Activated CD4-positive, alpha-beta T cell treated with anti-CD3 and anti-CD28 coated beads, Interleukin-2, amount 50 U/mL, for 4 hours (primary cell): ENCODE measurements at regions not wholly inside any gene's neighbourhood (a gene's known extent, or its start where the extent isn't known, plus 50 kb on each side); places are given as distances from the start of the nearest gene placed in this dataset.
A peak's percentile ranks its signal among the peaks of the same experiment; 100 is the strongest.

Experiments
- DNase-seq, 2 experiments: peaks; one replicate each; pipeline ENCODE4 v3.0.0-alpha.2; 2020

DNA sequence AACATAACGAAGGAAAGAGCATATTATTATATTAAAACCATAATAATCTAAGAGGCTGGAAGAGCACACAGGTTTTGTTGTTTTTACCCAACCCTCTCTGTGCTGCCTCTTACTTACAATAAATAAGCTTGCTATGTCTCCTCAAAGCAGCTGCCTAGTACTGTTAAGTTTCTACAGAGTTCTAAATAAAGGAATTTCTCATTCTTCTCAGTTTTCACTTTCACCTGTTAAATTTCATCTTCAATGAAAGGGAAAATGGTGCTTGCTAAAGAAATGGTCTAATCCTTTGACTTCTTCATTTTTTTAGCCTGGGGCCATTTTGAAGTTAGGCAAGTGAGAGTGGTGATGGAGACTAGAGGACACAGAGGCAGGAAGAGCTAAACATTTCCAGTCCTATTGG is 396.1 kb downstream of the MAN2A1 start:
- no peak for DNase-seq

GRCh38 chr5:110086658-110087388 is 397.1 kb downstream of the MAN2A1 start:
- peak; percentile 12 to 32 for DNase-seq

DNA sequence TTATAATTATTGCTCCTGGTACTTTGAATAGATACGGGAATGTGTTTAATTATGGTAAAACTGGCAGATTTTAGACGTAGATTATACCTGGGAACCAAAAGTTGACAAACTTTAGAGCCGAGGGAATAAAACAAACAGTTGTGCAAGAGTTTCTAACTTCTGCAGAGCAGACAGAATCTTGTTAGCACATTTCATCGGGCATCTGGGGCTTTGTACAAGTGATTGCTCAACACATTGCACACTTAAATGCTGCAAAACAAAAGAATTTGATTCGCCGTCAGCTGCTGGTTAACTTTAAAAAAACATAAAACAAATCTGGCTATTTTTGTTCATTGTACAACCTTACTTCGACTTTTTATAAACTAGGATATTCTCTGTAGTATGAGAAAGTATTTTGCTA is 398.1 kb downstream of the MAN2A1 start:
- DNase-seq, result no peak

- DNase-seq, result no peak
Observed at GRCh38 chr5:110088676-110089436, 399.1 kb downstream of the MAN2A1 start.

DNA sequence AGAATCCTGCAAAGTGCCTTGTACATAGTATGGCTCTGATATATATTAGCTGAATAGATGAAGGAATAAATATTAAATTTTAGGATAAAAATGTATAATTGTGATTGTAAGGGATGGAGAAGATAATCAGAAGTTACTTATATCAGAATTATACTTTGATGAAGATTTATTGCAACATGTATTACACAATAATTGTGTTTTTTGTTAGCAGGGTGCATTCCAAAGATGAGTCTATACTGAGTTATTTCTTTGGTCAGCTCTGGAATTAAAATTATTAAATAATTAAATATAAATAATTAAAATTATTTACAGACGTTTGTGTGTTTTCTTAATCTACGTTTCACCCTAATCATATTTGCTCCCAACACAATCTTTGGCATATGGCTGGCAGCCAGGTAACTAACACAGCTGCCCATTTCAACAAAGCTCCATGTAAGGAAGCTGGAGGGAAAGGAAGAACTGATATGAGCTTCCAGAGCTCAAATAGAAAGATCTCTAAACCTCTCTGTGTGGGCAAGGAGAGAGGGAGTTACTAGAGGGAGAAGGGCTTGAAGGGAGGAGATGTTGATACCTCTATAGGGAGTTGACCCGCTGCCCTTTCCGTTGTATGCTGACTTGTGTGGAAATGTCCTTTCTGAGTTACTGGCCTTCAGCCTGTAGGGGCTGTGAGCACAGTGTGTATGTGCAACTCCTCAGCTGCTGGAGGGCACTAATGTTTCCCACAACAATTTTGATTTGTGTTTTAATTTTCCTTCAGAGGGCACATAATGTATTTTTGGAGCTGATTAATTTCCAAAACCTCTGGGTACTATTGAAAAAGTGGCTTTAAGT is 403.4 kb downstream of the MAN2A1 start:
- DNase-seq, result no peak

DNA sequence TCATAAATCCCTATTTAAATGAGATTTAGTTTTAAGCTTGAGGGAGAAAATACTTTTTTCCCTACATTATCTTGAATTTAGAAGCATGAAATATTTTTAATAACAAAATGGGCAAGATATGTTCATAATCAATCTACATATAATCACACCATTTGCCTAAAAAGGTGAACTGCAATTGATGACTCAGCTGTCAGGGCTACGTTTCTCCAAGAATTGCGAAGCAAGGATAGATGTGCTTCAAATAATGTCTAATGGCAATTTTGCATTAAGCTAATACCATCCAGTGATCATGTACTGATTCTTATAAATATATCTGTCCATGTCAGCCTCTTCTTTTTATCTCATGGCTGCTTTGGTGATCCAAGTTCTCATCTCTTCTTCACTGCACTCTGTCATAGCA is 404.4 kb downstream of the MAN2A1 start:
- no peak for DNase-seq

GRCh38 chr5:110094548-110094947 is 404.8 kb downstream of the MAN2A1 start:
- no peak for DNase-seq

DNA sequence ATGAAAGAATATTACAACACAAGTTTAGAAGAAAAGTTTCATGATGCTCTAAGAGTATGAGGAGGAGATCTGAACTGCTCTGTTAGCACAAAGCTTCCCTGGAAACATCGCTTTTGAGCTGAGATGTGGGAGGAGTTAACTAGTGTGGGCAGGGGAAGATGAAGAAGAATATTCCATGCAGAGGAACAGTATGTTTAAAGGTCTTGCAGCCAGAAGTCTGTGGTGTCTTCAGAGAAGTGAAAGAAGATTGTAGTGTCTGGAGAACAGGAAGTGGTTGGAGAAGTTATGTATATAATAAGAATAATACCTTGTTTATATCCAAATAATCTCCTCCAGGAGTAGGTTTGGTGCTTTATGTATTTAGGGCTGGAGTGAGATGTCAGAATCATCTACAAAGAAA is 406.7 kb downstream of the MAN2A1 start:
- no peak for DNase-seq

GRCh38 chr5:110099572-110099971 is 409.8 kb downstream of the MAN2A1 start:
- no peak for DNase-seq

- DNase-seq, result no peak
Observed at GRCh38 chr5:110103081-110103480, 413.4 kb downstream of the MAN2A1 start.

DNA sequence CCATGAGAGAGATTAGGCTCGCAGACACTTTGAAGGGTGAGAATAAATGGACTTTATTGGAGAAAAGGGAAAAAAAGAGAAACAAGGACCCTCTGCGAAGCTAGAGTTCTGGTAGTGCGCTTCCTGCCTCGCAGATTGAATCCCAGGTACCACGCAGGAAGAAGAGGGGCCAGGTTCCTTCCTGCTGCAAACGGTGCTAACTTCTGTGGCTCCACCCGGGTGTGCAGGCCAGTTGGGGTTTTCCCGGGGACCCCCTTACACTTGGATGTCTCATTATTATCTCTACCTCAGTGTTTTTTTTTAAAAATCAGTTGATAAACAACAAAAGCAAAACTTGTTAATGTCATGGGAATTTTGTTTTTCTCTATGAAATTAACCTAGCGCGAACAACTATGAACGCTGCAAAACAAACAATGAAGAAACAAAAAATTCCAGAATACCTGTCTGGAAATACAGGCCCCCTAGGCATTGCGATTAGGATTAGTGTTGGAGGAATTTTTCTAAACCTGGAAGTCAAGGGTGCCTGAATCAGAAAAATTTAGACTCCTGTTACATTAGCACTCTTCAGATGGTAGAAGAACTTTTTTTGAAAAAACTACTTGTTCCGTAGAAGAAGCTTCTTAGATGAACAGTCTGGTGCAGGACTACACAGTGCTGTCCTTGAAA is 414.5 kb downstream of the MAN2A1 start:
- no peak for DNase-seq

DNA sequence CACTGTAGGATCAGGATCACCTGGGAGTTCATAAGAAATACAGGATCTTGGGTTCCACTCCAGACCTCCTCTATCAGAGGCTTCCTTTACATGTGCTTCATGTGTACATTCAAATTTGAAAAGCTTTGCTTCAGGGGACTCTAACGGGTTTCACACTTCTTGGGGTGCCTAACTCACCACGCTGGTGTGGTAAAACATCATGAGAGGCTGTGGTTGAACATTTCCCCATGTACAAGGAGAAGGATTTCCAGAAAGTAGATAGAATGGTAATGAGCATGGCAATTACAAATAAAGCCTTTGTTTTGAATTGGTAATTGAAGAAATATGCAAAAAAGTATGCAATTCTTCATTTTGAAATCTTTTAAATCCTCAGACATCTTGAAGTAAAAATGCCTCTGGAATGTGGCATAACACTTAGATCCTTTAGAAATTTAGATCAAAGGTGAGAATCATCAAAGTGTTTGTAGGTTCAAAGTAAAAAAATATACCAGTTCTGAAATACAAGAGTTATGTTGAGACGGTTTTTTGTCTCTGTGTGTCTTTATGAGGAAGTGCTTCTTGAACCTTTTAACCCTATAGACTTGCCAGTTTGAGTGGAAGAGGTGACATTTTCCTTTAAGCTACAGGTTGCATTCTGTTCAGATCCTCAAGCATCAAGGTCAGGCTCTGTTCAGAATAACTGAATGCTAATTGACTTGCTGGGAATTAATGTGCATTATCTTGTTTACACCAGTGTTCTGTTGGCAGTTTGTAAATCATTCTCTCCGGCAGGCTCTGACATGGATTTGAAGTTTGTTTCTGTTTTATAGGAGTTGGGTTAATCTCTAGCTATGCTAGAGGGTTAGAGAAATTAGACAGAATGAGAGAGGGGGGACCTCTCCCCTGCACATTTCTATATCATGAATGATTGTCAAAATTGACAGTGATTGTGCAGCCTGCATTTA is 415.3 kb downstream of the MAN2A1 start:
- DNase-seq, result no peak

- DNase-seq, result no peak
Observed at GRCh38 chr5:110105692-110106091, 416.0 kb downstream of the MAN2A1 start.

DNA sequence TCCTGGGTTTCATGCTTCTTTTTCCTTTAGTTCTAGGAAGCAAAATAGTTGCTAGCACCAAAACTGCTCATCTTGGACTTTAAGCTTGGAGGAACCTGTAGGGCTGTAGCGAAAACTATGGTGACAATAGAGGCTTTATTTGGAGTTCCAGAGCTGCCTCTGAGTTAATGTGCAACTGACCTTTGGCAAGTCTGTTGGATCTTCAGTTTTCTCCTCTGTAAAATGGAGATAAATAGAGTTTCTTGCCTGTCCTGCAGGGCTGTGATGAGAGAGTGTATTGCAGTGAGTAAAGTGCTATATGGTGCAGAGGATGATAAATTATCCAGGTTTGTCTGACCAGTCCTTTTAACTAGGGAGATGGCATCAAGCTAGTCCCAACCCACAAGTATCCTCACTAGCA is 417.0 kb downstream of the MAN2A1 start:
- no peak for DNase-seq

- DNase-seq, result no peak
Observed at GRCh38 chr5:110108520-110108919, 418.8 kb downstream of the MAN2A1 start.

- DNase-seq, result no peak
Observed at GRCh38 chr5:110109667-110110066, 419.9 kb downstream of the MAN2A1 start.

DNA sequence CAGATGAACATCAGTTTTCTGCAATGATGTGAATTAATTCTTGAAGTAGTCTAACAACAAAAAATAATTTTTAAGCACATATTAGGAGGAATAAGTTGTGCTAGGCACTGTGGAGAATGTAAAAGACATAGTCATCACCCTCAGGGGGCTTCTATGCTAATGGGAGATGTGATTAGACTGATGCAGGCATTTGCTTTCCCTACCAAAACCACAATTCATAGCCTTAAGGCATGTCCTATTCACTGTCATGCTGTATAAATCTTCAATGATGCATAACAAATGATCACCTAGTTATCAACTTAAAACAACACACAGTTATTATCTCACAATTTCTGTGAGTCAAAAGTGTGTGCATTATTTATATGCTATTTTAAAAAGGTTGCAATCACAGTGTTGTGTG is 422.6 kb downstream of the MAN2A1 start:
- no peak for DNase-seq

- no peak for DNase-seq
Observed at GRCh38 chr5:110115503-110115902, 425.8 kb downstream of the MAN2A1 start.

DNA sequence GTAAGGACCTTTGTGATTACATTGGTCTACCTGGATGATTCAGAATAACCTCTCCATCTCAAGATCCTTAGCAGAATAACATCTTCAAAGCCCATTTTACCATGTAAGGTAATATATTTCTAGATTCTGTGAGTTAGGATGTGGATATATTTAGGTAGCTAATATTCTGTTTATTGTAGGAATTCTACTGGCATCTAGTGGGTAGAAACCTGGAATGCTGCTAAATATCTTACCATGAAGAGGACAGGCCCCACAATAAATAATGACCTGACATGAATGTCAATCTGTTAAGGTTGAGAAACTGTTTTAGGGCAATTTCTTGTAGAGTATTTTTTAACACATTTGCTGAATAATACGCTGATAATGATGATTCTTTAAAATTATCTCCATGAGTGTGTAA is 426.8 kb downstream of the MAN2A1 start:
- no peak for DNase-seq

DNA sequence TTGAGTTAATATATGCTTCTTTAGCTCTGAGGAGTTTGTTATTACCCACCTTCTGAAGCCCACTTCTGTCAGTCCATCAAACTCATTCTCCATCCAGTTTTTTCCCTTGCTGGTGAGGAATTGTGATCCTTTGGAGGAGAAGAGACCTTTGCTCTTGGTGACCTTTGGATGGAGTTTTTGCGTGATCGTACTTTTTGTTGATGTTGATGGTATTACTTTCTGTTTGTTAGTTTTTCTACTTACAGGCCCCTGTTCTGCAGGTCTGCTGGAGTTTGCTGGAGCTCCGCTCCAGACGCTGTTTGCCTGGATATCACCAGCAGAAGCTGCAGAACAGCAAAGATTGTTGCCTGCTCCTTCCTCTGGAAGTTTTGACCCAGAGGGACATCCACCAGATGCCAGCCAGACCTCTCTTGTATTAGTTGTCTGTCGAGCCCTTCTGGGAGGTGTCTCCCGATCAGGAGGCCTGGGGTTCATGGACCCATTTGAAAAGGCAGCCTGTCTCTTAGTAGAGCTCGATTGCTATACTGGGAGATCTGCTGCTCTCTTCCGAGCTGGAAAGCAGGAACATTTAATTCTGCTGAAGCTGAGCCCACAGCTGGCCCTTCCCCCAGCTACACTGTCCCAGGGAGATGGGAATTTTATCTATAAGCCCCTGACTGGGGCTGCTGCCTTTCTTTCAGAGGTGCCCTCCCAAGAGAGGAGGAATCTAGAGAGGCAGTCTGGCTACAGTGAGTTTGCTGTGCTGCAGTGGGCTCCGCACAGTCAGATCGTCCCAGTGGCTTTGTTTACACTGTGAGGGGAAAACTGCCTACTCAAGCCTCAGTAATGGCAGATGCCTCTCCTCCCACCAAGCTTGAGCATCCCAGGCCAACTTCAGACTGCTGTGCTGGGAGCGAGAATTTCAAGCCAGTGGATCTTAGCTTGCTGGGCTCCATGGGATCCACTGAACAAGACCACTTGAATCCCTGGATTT is 445.5 kb downstream of the MAN2A1 start:
- no peak for DNase-seq

DNA sequence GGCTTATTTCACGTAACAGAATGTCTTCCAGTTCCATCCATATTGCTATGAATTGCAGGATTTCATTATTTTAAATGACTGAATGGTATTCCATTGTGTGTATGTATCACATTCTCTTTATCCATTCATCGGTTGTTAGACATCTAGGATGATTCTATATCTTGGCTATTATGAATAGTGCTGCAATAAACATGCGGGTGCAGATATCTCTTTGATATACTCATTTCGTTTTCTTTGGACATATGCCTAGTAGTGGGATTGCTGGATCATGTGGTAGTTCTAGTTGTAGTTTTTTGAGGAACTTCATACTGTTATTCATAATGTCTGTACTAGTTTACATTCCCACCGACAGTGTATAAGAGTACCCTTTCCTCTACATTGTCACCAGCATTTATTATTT is 460.5 kb downstream of the MAN2A1 start:
- DNase-seq, result no peak
